DOHH2 (cell line): ENCODE measurements at regions not wholly inside any gene's neighbourhood (a gene's known extent, or its start where the extent isn't known, plus 50 kb on each side); places are given as distances from the start of the nearest gene placed in this dataset.

Source experiments
- EZH2phosphoT487 ChIP-seq: fragments of 200-600 bp; sonication (generic); IDR thresholded peaks from 2 replicates; pipeline ENCODE4 v1.6.1; 2017; ENCODE audit warnings: borderline replicate concordance, mild to moderate bottlenecking, antibody characterized with exemption, low read length, moderate library complexity, mixed read lengths
- TF ChIP-seq, protein P1 (sequence below): fragments of 200-600 bp; sonication (generic); IDR thresholded peaks from one replicate; pipeline ENCODE4 v1.5.1; 2014; ENCODE audit warnings: antibody characterized with exemption, mild to moderate bottlenecking, low read depth, low read length; ENCODE audit not compliant: poor library complexity, severe bottlenecking

DNA sequence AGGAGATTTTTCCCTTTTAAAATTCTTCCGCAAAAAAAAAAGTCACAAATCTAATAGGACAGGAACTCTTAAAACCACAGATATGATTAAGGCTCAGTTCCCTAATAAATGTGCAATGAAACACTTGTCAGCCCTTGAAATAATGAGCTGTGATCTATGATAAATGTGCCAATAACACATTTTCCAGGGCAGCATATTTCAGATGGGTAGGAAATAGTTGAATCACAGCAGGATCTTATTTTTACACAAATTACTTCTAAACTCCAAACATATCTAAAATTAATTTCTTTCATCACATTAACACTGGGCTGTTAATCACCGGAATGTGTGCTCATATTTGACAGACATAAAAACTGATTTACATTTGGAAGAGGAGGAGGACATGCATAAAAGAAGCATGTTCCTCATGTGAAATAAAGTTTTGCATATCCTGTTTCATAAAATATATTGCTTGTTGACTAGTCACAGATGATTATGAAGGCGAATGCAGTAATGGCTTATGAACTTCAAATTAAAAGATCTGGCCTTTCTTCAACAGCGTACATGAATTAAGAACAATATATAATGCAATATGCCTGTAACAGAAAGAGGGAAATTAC, 281.4 kb downstream of the PAX3 start:
- TF ChIP-seq, protein P1, sequence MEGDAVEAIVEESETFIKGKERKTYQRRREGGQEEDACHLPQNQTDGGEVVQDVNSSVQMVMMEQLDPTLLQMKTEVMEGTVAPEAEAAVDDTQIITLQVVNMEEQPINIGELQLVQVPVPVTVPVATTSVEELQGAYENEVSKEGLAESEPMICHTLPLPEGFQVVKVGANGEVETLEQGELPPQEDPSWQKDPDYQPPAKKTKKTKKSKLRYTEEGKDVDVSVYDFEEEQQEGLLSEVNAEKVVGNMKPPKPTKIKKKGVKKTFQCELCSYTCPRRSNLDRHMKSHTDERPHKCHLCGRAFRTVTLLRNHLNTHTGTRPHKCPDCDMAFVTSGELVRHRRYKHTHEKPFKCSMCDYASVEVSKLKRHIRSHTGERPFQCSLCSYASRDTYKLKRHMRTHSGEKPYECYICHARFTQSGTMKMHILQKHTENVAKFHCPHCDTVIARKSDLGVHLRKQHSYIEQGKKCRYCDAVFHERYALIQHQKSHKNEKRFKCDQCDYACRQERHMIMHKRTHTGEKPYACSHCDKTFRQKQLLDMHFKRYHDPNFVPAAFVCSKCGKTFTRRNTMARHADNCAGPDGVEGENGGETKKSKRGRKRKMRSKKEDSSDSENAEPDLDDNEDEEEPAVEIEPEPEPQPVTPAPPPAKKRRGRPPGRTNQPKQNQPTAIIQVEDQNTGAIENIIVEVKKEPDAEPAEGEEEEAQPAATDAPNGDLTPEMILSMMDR, result no peak
- TF ChIP-seq EZH2phosphoT487, result no peak
